Lung (tissue), 11 donors: ENCODE measurements at regions not wholly inside any gene's neighbourhood (a gene's known extent, or its start where the extent isn't known, plus 50 kb on each side); places are given as distances from the start of the nearest gene placed in this dataset.

Experiments used
- ATAC-seq: fragments of 200-7000 bp; cut with Tn5 transposase; one replicate; pipeline ENCODE4 v1.9.1; 2020; ENCODE audit warnings: moderate number of reproducible peaks; ENCODE audit not compliant: insufficient read depth, low FRiP score
- DNase-seq, 3 donors: peaks; one replicate each; pipeline ENCODE4 v3.0.0-alpha.2; 2013 to 2017
- H3K27ac ChIP-seq, 2 donors: one replicate each; pipeline ENCODE4 v1.5.1; 2013; ENCODE audit warnings: mild to moderate bottlenecking in 2 of 2, moderate library complexity in 2 of 2, control low read depth in 1 of 2, inconsistent platforms in 1 of 2, low read depth in 1 of 2, low read length in 1 of 2
- H3K27me3 ChIP-seq, 3 donors: one replicate each; pipeline ENCODE4 v1.5.1; 2013; ENCODE audit warnings: low read length in 2 of 3; ENCODE audit not compliant: control insufficient read depth in 3 of 3, insufficient read depth in 3 of 3
- H3K36me3 ChIP-seq, 4 donors: one replicate each; pipeline ENCODE4 v1.5.1; 2013; ENCODE audit warnings: low read length in 4 of 4, mild to moderate bottlenecking in 1 of 4, moderate library complexity in 1 of 4; ENCODE audit not compliant: control insufficient read depth in 4 of 4, insufficient read depth in 4 of 4
- H3K4me1 ChIP-seq, 5 donors: one replicate each; pipeline ENCODE4 v1.5.1; 2013; ENCODE audit warnings: low read length in 5 of 5, mild to moderate bottlenecking in 2 of 5, moderate library complexity in 1 of 5; ENCODE audit not compliant: control insufficient read depth in 5 of 5, insufficient read depth in 5 of 5
- H3K4me3 ChIP-seq: one replicate; pipeline ENCODE4 v1.5.1; 2013; ENCODE audit warnings: mild to moderate bottlenecking, control low read depth, moderate library complexity
- H3K9ac ChIP-seq, 2 donors: one replicate each; pipeline ENCODE4 v1.5.1; 2013; ENCODE audit warnings: low read length in 2 of 2, control low read depth in 1 of 2; ENCODE audit not compliant: insufficient read depth in 1 of 2
- H3K9me3 ChIP-seq, 4 donors: one replicate each; pipeline ENCODE4 v1.5.1; 2013; ENCODE audit warnings: low read length in 3 of 4, mild to moderate bottlenecking in 1 of 4, moderate library complexity in 1 of 4; ENCODE audit not compliant: control insufficient read depth in 4 of 4, insufficient read depth in 3 of 4
- WGBS, 2 donors: extraction: QIAGEN DNeasy Blood & Tissue Kit; methylation state at CpG; one replicate each; pipeline ENCODE4 v1.1.7; 2013; 5-methylcytosine and 5-hydroxymethylcytosine counted together
- TF ChIP-seq, protein P1 (sequence below): IDR thresholded peaks from 2 replicates; pipeline ENCODE4 v1.5.1; 2012; ENCODE audit warnings: mild to moderate bottlenecking; ENCODE audit errors: control extremely low read depth, extremely low read depth
- donor health status: control.
- donor health status: control.
- donor health status: Bipolar disorder and iron deficiency.
- donor health status: healthy.
- donor health status: DM: yes; HTN: yes; CAD: no.

GRCh38 chr11:130815956-130816355 lies 100.3 kb downstream of the SNX19 start:
- H3K27me3 ChIP-seq: no peaks in the 10 kb centered on the region
- TF ChIP-seq, protein P1, sequence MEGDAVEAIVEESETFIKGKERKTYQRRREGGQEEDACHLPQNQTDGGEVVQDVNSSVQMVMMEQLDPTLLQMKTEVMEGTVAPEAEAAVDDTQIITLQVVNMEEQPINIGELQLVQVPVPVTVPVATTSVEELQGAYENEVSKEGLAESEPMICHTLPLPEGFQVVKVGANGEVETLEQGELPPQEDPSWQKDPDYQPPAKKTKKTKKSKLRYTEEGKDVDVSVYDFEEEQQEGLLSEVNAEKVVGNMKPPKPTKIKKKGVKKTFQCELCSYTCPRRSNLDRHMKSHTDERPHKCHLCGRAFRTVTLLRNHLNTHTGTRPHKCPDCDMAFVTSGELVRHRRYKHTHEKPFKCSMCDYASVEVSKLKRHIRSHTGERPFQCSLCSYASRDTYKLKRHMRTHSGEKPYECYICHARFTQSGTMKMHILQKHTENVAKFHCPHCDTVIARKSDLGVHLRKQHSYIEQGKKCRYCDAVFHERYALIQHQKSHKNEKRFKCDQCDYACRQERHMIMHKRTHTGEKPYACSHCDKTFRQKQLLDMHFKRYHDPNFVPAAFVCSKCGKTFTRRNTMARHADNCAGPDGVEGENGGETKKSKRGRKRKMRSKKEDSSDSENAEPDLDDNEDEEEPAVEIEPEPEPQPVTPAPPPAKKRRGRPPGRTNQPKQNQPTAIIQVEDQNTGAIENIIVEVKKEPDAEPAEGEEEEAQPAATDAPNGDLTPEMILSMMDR: no peak
- no peak overlapping the region for H3K9ac ChIP-seq
- H3K4me3 ChIP-seq: no peak overlapping the region
- no peaks in the 10 kb centered on the region for H3K36me3 ChIP-seq
- DNase-seq (no peak), ATAC-seq (no peak)
- peaks cover 0 to 9% (median 2%) of the 10 kb centered on the region in 5 donors for H3K4me1 ChIP-seq
- WGBS, 2 donors: 87 to 92% methylated on average over 7 of the region's 7 CpGs
- H3K9me3 ChIP-seq: peaks cover 0 to 1% (median 0%) of the 10 kb centered on the region in 4 donors
- no peak overlapping the region for H3K27ac ChIP-seq

DNA sequence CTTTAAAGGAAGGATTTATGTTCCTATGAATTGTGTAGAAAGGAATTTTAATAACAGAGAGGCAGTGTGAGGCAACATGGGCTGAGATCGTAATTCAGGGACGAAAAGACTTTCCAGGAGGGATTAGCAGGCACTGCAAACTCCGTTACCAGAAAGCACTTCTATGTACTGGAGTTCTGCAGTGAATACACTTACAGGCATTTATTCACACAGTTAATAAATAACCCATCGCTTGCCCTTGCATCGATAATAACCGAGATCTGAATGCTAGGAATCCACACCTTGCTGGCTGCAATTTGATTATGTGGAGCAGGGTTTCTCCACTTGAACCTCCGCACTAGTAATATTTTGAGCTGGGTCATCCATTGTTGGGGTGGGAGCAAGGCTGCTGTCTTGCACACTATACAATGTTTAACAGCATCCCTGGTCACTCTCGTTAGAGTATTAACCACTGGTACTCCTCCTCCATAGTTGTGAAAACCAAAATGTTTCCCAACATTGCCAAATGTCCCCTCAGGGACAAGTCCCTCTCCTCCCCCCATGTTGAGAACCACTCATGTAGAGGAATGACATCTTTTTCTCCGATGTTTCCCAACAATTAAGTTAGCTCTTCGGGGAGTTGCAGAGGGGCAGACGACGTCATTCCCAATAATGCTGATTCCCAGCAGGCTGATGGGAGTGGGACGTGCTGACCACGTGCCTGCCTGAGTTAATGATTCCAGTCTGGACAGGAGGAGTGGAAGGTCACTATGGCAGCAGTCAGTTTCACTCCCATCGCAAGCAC lies 99.5 kb downstream of the SNX19 start:
- no peak for ATAC-seq
- H3K9ac ChIP-seq: no peak overlapping the region
- no peak overlapping the region for H3K27ac ChIP-seq

GRCh38 chr11:130817330-130817944 lies 98.8 kb downstream of the SNX19 start:
- peaks cover 0 to 9% (median 2%) of the 10 kb centered on the region in 5 donors for H3K4me1 ChIP-seq
- peak; percentile 51 to 57 (median 55) for DNase-seq
- peaks cover 0 to 2% (median 0%) of the 10 kb centered on the region in 4 donors for H3K9me3 ChIP-seq
- no peaks in the 10 kb centered on the region for H3K27me3 ChIP-seq
- H3K9ac ChIP-seq: no peak overlapping the region
- H3K27ac ChIP-seq: no peak overlapping the region
- H3K36me3 ChIP-seq: no peaks in the 10 kb centered on the region
- no peak overlapping the region for H3K4me3 ChIP-seq
- no peak for ATAC-seq
- TF ChIP-seq, protein P1: no peak

More for the DNA sequence above, 99.5 kb downstream of the SNX19 start:
- no peaks in the 10 kb centered on the region for H3K36me3 ChIP-seq
- WGBS, 2 donors: 68 to 88% methylated on average over 15 of the region's 15 CpGs
- H3K4me3 ChIP-seq: no peak overlapping the region
- DNase-seq: no peak
- TF ChIP-seq, protein P1: no peak
- H3K9me3 ChIP-seq: peaks cover 0 to 2% (median 0%) of the 10 kb centered on the region in 4 donors
- no peaks in the 10 kb centered on the region for H3K27me3 ChIP-seq
- H3K4me1 ChIP-seq: peaks cover 0 to 9% (median 2%) of the 10 kb centered on the region in 5 donors
